B cell (primary cell): ENCODE measurements at regions not wholly inside any gene's neighbourhood (a gene's known extent, or its start where the extent isn't known, plus 50 kb on each side); places are given as distances from the start of the nearest gene placed in this dataset.

Source experiments
- EZH2 ChIP-seq: IDR thresholded peaks from 2 replicates; pipeline ENCODE4 v1.6.1; 2012; ENCODE audit warnings: borderline replicate concordance, low read depth, mild to moderate bottlenecking, moderate library complexity, low read length; ENCODE audit not compliant: insufficient read depth, poor library complexity, severe bottlenecking
- TF ChIP-seq, protein P1 (sequence below): fragments of 200-600 bp; IDR thresholded peaks from one replicate; pipeline ENCODE4 v1.8.0; 2022; ENCODE audit warnings: antibody characterized with exemption, mild to moderate bottlenecking

DNA sequence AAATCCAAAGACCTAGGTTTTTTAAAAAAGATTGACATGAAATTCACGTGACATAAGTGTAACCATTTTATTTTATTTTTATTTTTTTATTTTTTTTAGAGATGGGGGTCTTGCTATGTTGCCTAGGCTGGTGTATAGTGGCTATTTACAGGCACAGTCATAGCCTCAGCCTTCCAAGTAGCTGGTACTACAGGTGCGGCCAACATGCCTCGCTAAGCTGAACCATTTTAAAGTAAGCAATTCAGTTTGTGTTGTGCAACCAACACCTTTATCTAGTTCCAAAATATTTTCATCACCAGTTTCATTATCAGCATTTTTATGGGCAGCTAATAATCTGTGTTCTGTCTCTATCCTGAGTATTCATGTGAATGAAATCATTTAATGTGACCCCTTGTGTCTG, 107.5 kb upstream of the ENPEP start:
- TF ChIP-seq, protein P1, sequence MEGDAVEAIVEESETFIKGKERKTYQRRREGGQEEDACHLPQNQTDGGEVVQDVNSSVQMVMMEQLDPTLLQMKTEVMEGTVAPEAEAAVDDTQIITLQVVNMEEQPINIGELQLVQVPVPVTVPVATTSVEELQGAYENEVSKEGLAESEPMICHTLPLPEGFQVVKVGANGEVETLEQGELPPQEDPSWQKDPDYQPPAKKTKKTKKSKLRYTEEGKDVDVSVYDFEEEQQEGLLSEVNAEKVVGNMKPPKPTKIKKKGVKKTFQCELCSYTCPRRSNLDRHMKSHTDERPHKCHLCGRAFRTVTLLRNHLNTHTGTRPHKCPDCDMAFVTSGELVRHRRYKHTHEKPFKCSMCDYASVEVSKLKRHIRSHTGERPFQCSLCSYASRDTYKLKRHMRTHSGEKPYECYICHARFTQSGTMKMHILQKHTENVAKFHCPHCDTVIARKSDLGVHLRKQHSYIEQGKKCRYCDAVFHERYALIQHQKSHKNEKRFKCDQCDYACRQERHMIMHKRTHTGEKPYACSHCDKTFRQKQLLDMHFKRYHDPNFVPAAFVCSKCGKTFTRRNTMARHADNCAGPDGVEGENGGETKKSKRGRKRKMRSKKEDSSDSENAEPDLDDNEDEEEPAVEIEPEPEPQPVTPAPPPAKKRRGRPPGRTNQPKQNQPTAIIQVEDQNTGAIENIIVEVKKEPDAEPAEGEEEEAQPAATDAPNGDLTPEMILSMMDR, result no peak
- no peak for TF ChIP-seq EZH2
